Nephron (organoid): ENCODE measurements at regions not wholly inside any gene's neighbourhood (a gene's known extent, or its start where the extent isn't known, plus 50 kb on each side); places are given as distances from the start of the nearest gene placed in this dataset.

Source experiments
- H3K27ac Mint-ChIP-seq, 3 experiments: 2 replicates each; pipeline ENCODE4 v1.8.0; 2020; ENCODE audit warnings: mixed read lengths in 3 of 3, mild to moderate bottlenecking in 2 of 3, moderate library complexity in 1 of 3
- H3K27me3 Mint-ChIP-seq: 2 replicates; pipeline ENCODE4 v1.8.0; 2021; ENCODE audit warnings: low read depth, mild to moderate bottlenecking, moderate library complexity, mixed read lengths
- H3K36me3 Mint-ChIP-seq: 2 replicates; pipeline ENCODE4 v1.8.0; 2020; ENCODE audit warnings: low read depth, mixed read lengths
- H3K4me1 Mint-ChIP-seq: 2 replicates; pipeline ENCODE4 v1.8.0; 2020; ENCODE audit warnings: mixed read lengths
- H3K4me3 Mint-ChIP-seq, 3 experiments: 2 replicates each; pipeline ENCODE4 v1.8.0; 2020; ENCODE audit warnings: mild to moderate bottlenecking in 3 of 3, mixed read lengths in 3 of 3, moderate library complexity in 2 of 3
- H3K9me3 Mint-ChIP-seq: 2 replicates; pipeline ENCODE4 v1.8.0; 2020; ENCODE audit warnings: mixed read lengths
- CTCF ChIP-seq, 3 experiments: fragments of 200-600 bp; sonication (generic); IDR thresholded peaks; one replicate each; pipeline ENCODE4 v1.5.0; 2021; ENCODE audit warnings: antibody characterized with exemption in 3 of 3; ENCODE audit not compliant: unreplicated experiment in 3 of 3

- no peak for TF ChIP-seq CTCF (IDR thresholded peaks at IDR 0.05; ENCODE audit: unreplicated experiment in 3 of 3)
- Mint-ChIP-seq H3K36me3 (no peaks in the 10 kb centered on the region), H3K4me1 (peaks cover 32% of the 10 kb centered on the region), H3K27ac (peak overlapping the region in 1 of 3 experiments; percentile 1), H3K9me3 (peaks cover 5% of the 10 kb centered on the region), H3K4me3 (no peak overlapping the region), H3K27me3 (no peaks in the 10 kb centered on the region)
These were observed 805.6 kb upstream of the CXADR start for GRCh38 chr21:16707274-16707673.

- Mint-ChIP-seq H3K27me3 (no peaks in the 10 kb centered on the region), H3K36me3 (no peaks in the 10 kb centered on the region), H3K9me3 (peaks cover 4% of the 10 kb centered on the region), H3K4me1 (peaks cover 38% of the 10 kb centered on the region), H3K27ac (peak overlapping the region in 2 of 3 experiments; percentile 49 to 97), H3K4me3 (no peak overlapping the region)
- TF ChIP-seq CTCF (IDR thresholded peaks at IDR 0.05; ENCODE audit: unreplicated experiment in 3 of 3): no peak
These were observed 804.6 kb upstream of the CXADR start for GRCh38 chr21:16708101-16708835.

- H3K36me3 Mint-ChIP-seq: no peaks in the 10 kb centered on the region
- H3K4me3 Mint-ChIP-seq: no peak overlapping the region
- H3K9me3 Mint-ChIP-seq: peaks cover 7% of the 10 kb centered on the region
- no peaks in the 10 kb centered on the region for H3K27me3 Mint-ChIP-seq
- no peak for TF ChIP-seq CTCF (IDR thresholded peaks at IDR 0.05; ENCODE audit: unreplicated experiment in 3 of 3)
- peak overlapping the region; percentile 69 to 97 (median 90) for H3K27ac Mint-ChIP-seq
- peaks cover 44% of the 10 kb centered on the region for H3K4me1 Mint-ChIP-seq
These were observed 802.8 kb upstream of the CXADR start for GRCh38 chr21:16709866-16710550.

GRCh38 chr21:16711757-16712156, 801.1 kb upstream of the CXADR start:
- Mint-ChIP-seq H3K4me3 (no peak overlapping the region), H3K9me3 (peaks cover 14% of the 10 kb centered on the region), H3K27ac (peak overlapping the region; percentile 69 to 97 (median 90)), H3K36me3 (no peaks in the 10 kb centered on the region), H3K27me3 (no peaks in the 10 kb centered on the region), H3K4me1 (peaks cover 44% of the 10 kb centered on the region)
- TF ChIP-seq CTCF (IDR thresholded peaks at IDR 0.05; ENCODE audit: unreplicated experiment in 3 of 3): no peak

- H3K4me1 Mint-ChIP-seq: peaks cover 42% of the 10 kb centered on the region
- TF ChIP-seq CTCF (IDR thresholded peaks at IDR 0.05; ENCODE audit: unreplicated experiment in 3 of 3): no peak
- no peaks in the 10 kb centered on the region for H3K36me3 Mint-ChIP-seq
- no peaks in the 10 kb centered on the region for H3K27me3 Mint-ChIP-seq
- no peak overlapping the region for H3K4me3 Mint-ChIP-seq
- H3K9me3 Mint-ChIP-seq: peaks cover 17% of the 10 kb centered on the region
- H3K27ac Mint-ChIP-seq: peak overlapping the region; percentile 5 to 56 (median 56)
These were observed 799.3 kb upstream of the CXADR start for GRCh38 chr21:16713331-16714117.
